CD1c-positive myeloid dendritic cell (primary cell): ENCODE measurements at regions not wholly inside any gene's neighbourhood (a gene's known extent, or its start where the extent isn't known, plus 50 kb on each side); places are given as distances from the start of the nearest gene placed in this dataset.
"Not testable (repeated sequence)": the region's sequence is repeated elsewhere in the genome, so short reads cannot be mapped to it uniquely, and the experiment has no call there.

Experiments
- DNase-seq: peaks from one replicate; pipeline ENCODE4 v3.0.0-alpha.2; 2016; ENCODE audit errors: extremely low spot score

DNA sequence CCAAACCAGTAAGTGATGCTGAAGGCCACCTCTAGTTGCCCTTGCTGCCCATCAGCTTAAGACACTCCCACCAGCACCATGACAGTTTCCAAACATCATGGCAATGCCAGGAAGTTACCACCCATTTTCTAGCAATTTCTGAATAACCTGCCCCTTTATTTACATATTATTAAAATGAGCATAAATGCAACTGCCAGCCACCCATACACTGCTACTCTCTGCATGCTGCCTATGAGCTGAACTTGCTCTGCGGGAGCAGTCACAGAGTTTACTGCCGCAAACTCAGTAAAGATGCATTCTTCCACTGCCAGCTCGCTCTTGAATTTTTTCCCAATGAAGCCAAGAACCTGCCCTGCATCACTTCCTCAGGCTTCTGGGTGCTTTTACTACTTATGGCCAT lies 212.6 kb downstream of the SH2D4B start:
- DNase-seq: no peak

DNA sequence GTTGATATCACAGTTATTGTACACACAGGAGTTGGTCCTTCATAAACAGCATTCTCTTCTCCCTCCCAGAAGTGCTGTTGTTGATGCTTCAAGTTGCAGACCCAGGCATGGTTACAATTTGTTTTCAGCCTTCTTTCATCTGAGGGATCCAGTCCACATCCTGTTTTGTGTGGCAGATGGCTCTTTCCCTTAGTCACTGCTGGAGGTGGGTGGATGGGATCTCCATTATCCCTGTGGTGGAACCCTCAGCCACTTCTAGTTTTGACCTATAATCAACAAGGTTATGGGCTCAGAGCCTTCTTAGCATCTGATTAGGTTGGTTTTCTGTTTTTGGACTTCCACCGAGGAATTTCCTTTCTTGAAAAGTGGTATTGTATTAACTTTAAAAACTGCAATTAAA lies 214.2 kb downstream of the SH2D4B start:
- no peak for DNase-seq

- no peak for DNase-seq
Observed at GRCh38 chr10:80753612-80754011, 215.9 kb downstream of the SH2D4B start.

DNA sequence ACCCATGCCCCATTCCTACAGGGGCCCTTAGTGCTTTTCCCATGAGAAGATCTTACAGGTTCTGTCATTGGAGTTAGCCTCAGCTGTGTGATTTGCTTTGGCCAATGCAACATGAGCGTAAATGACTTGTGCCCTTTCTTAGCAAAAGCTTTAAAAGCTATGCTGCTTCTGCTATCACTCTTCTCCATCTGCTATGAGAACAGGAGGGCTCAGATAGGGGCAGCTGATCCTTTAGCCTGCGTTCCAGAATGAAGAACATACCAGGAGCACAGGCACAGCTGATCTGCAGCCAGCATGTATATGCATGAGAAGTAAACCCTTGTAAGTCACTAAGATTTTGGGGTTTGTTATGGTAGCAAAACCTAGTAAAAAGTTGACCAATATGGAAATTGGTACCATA lies 218.2 kb downstream of the SH2D4B start:
- no peak for DNase-seq

GRCh38 chr10:80759693-80760092 lies 222.0 kb downstream of the SH2D4B start:
- no peak for DNase-seq

- DNase-seq: no peak
Observed at GRCh38 chr10:80760914-80761371, 223.2 kb downstream of the SH2D4B start.

- DNase-seq: no peak
Observed at GRCh38 chr10:80767963-80768362, 230.3 kb downstream of the SH2D4B start.

- no peak for DNase-seq
Observed at GRCh38 chr10:80769700-80770160, 232.0 kb downstream of the SH2D4B start.

- DNase-seq: no peak
Observed at GRCh38 chr10:80770239-80770638, 232.5 kb downstream of the SH2D4B start.

DNA sequence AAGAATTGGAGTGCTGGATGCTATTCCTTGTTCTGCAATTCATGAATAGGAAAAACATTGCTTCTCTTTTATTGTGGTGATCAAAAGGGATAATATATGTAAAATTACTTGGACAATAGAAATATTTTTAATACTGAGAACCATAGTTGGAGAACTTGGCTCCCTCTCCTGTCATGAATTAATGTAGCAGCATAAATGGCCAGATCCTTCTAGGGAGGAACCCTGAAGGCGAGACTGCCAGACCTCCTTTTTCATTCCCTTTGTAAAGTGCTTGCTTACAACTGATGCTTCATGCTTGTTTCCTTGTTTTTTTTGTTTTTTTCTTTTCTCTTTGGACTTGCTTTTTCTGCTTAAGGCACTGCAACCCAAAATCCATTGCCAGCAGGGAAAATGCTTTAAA lies 233.6 kb downstream of the SH2D4B start:
- no peak for DNase-seq

DNA sequence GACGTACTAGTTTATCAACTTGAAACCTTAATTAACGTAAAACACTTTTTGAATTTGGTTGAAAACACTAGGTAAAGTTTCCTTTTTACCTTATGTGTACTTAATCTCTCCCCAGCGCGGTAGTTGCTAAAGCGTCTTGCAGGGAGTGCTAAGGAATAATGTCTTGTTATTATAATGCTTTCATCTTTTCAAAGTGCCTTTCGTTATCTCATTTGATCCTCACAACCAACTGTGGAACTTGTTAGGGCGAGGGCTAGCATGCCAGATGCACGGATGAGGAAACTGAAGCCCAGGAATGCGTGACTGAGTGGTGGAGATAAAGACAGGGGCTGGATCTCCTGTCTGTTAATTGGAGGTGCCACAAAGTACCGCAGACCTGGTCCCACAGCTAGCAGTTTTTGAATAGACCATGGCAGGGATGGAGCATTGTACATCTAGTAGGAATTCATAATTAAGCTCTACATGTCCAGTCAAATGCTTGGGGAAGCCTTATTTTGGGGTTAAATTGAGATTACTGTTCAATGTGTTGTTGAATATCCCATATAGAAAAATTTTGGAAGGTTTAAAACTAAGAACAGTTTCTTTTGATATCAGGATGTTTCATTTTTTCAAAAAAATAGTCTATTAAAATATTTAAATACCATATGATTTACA lies 234.3 kb downstream of the SH2D4B start:
- DNase-seq: no peak

- no peak for DNase-seq
Observed at GRCh38 chr10:80772596-80772995, 234.9 kb downstream of the SH2D4B start.

GRCh38 chr10:80784695-80785094 lies 247.0 kb downstream of the SH2D4B start:
- DNase-seq: no peak

DNA sequence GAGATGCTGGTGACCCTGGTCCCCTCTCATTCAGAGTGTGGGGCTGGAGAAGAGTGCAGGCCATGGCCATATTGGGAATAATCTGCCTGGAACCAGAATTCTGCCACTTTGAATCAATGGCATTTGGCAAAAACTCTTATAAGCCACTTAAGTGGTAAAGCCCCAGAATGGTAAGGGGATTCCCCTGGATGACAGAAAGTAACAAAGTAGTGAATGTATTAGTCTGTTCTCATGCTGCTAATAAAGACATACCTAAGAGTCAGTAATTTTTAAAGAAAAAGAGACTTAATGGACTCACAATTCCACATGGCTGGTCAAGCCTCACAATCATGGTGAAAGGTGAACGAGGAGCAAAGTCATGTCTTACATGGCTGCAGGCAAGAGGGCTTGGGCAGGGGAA lies 248.6 kb downstream of the SH2D4B start:
- no peak for DNase-seq

GRCh38 chr10:80787952-80788351 lies 250.2 kb downstream of the SH2D4B start:
- DNase-seq: no peak

DNA sequence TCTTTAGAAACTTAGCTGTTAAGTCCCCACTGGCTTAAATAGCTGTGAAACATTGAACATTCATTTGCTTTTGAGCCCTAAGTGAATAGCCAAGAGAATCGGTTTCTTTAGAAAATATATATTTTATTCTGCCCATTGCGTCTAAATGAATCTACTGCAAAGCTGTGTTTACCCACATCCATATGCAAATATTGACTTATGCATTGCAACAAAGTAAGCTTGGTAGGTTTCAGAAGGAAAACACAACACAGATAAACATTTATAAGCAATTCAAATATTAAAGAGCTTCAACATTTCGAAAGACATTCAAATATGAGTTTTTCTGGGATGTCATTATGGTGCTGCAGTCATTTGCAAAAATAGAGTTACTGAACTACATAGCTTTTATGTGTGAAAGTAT lies 257.3 kb downstream of the SH2D4B start:
- DNase-seq: no peak

DNA sequence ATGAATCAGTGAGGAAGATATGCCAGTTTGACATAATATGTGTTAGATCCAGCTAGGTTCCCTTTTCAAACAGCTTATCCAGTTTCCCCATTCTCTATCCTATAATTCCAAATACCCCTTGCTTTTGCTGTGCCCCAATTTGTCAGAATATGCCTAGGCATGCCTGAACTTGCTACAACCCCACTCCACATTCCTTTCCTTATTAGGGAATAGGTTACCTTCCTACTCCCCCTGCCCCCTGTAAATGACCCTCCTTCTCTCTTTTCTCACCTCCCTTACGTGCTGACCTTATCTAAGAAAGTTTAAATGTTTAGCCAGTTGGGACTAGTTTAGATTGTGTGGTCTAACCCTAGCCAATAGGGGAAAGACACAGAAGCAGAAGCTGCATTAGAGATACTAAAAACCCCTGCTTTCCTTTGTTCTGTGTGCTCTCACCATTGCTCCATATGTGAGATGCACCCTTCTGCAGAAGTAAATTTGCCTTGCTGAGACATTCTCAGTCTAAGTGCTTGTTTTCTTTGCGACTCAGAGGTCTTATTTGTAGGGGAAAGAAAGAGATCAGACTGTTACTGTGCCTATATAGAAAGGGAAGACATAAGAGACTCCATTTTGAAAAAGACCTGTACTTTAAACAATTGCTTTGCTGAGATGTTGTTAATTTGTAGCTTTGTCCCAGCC lies 267.8 kb downstream of the SH2D4B start:
- no peak for DNase-seq

GRCh38 chr10:80814147-80814652 lies 276.5 kb downstream of the SH2D4B start:
- DNase-seq: no peak

GRCh38 chr10:80829151-80829550 lies 291.4 kb downstream of the SH2D4B start:
- DNase-seq: no peak

GRCh38 chr10:80829562-80829961 lies 291.9 kb downstream of the SH2D4B start:
- DNase-seq: no peak

DNA sequence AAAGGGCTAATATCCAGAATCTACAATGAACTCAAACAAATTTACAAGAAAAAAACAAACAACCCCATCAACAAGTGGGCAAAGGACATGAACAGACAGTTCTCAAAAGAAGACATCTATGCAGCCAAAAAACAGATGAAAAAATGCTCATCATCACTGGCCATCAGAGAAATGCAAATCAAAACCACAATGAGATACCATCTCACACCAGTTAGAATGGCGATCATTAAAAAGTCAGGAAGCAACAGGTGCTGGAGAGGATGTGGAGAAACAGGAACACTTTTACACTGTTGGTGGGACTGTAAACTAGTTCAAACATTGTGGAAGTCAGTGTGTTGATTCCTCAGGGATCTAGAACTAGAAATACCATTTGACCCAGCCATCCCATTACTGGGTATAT lies 295.0 kb downstream of the SH2D4B start:
- not testable (repeated sequence) for DNase-seq

GRCh38 chr10:80855348-80855971 lies 317.8 kb downstream of the SH2D4B start:
- no peak for DNase-seq

DNA sequence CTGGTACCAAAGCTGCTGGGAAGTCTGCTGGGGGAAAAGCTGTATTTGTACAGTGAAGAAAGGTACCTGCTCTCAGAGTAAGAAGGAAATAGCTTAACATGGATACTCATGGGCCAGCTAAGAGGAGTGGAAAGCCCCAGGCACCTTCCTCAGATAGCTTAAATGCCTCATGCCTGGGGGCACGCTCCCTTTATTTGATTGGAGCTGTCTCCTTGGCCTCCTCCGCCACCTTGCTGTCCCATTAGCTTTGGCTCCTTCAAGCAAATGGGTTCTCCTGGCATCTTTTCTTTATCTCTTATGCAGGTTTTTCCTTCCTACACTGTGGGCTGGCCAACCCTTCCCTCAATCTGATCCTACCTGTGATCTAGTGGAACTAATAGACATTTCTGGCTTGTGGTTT lies 318.5 kb downstream of the SH2D4B start:
- no peak for DNase-seq
